ENCODE measurements at regions not wholly inside any gene's neighbourhood (a gene's known extent, or its start where the extent isn't known, plus 50 kb on each side); places are given as distances from the start of the nearest gene placed in this dataset.

- TF ChIP-seq POLR2AphosphoS5 (IDR thresholded peaks at IDR 0.05; ENCODE audit: borderline replicate concordance, low read depth, low read length) (no peak), FOXP2 (optimal IDR thresholded peaks at IDR 0.05; ENCODE audit: control extremely low read depth, extremely low read length, insufficient read depth) (no peak)
Observed at GRCh38 chr10:78513330-78513729, 479.7 kb downstream of the RPS24 start.

Measured in SK-N-MC (cell line).